DMS 273 (cell line): ENCODE measurements at regions not wholly inside any gene's neighbourhood (a gene's known extent, or its start where the extent isn't known, plus 50 kb on each side); places are given as distances from the start of the nearest gene placed in this dataset.
A peak's percentile ranks its signal among the peaks of the same experiment; 100 is the strongest.

Source experiments
- DNase-seq: peaks from one replicate; lab custom pipeline; 2025; ENCODE audit not compliant: unreplicated experiment; lab: John Stamatoyannopoulos, UW

DNA sequence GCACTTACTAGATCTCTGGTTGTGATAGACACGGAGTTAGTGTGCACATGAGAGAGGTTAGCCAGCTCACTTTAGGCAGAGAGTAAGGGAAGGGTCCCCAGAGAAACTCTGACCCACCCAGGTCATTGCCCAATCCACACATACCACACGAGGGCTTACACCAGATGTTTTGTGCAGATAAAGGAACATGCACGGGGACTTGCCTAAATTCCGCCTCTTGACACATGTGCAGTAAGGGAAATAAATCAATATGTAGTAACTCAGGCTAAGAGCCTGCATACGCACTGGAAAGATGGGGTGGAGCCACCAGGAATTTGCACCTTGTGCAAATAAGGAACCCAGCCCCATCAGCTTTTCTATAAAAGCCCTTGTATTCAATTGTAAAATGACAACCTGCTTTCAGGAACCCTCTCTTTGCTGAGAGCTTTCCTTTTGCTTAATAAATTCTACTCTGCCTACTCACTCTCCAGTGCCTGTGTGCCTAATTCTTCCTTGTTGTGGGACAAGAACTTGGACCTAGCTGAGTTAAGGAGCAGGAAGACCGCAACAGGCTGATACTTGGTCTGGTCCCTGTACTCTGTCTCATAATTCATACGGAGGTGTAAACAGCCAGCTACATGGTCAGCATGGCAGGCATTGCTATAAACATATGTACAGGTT lies 120.2 kb downstream of the EMP1 start:
- no peak for DNase-seq

DNA sequence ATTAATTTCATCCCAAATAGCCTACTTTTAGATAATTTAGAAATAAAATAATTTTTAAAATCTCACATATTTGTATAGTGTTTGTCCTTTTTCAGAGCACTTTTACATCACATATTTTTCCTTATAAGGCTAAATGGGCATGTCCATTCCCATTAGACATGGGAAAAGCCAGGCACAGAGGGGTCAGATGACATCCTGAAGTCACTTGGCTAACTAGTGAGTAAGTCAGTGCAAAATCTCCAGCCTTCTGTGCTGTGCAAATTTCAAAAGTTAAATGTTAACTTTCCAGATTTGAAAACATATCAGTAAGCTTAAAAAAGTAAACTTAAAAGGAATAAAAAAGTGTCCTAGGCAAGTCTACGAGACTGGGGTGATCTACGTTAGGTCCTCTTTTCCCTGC lies 117.4 kb downstream of the EMP1 start:
- no peak for DNase-seq

DNA sequence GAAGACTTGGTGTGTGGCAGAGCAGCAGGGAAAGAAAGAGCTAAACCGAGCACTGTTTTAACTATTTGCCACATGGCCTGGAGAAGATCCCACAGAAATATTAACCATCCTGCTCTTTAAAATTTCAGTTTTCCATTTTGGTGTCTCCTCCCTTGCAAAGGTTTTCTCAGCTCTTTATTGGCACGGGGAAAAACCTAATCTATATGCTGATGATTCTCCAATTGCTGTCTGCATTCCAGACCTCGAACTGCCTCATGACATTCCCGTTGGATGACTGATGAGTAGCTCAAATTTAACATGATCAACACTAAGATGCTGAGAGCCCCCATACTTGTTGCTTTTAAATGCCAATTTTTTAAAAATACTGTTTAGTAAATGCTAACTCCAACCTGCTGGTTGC lies 115.0 kb downstream of the EMP1 start:
- DNase-seq = no peak

DNA sequence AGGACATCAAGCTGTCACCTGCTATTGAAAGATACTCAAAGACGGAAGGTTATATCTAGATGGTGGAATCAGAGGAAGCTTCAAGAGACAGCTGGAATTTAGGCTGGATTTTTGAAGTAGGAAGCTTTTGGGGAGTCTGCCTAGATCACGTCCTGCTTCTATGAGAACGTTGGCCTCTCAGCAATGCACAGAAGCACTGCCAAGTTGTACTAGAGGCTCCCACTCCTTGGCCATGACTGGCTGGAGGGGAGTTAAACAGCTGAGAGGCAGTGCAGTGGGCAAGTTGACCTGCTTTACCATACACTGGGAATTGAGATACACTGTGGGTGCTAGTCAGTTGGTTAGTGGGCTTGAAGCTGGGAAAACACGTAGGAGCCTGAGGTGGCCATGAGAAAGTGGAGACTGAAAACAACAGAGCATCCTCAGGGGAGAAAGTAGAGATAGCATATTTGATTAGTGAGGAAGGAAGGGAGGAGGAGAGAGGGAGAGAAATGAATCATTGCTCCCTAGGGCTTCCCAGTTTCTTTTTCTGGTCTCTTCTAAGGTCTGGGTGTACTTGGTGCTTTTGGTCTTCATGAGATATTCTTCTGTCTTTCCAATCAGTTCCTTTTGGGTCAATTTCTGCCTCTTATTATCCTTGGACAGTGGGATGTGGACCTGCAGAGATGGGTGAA lies 110.8 kb downstream of the EMP1 start:
- no peak for DNase-seq

DNA sequence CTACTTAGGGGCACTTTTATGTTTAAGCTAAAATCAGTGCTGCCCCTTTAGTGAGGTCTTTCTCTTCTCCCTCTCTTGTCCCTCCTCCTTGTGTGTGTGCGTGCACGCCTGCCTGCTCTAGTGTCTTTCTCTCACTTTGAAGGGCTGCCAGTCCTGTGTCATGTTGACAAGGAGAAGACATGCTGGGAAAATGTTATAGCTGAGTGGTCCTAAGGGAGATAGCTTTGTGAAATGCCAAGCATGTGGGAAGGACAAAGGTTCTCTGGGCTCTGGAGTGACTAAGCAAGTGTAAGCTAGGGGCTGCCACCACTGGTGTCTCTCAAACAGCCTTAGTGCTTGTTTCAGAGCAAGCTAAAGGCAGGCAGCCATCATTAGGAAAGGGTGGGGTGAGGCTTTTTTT lies 108.4 kb downstream of the EMP1 start:
- DNase-seq = no peak

DNA sequence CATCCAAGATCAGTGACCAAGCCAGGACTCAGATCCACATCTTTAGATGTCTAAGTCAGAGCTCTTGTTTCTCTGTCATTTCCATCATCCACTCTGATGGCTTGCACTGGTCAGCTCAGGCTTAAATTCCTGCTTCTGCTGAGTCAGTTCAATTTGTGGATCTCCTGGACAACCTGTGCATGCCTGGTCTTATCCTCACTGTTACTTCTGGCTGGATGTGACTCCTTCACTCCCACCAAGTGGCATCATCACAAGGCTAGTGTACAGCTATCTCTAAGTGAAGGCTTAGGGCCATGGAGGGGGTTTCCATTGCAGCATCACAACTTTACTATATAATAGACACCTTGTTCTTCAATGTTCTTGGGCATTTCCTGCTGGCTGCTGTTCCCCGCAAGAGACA lies 102.9 kb downstream of the EMP1 start:
- DNase-seq = no peak

DNA sequence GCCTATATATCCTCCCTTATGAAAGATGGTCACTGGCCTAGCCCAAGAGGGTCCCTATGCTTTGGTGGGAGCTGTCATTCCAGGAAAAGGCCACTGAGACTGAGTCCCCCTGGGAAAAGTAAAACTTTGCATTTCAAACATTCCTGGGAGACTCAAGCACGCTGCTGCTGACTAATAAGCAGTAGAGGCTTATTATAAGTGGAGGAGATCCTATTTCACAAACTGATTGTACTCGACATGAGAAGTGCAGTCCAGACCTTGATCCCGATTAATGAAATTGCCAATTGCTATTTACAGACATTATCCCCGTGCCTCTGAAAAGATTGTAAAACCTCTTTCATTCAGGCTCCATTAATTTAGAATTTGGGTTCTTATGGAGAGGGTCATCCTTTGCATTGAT lies 96.6 kb downstream of the EMP1 start:
- no peak for DNase-seq

DNA sequence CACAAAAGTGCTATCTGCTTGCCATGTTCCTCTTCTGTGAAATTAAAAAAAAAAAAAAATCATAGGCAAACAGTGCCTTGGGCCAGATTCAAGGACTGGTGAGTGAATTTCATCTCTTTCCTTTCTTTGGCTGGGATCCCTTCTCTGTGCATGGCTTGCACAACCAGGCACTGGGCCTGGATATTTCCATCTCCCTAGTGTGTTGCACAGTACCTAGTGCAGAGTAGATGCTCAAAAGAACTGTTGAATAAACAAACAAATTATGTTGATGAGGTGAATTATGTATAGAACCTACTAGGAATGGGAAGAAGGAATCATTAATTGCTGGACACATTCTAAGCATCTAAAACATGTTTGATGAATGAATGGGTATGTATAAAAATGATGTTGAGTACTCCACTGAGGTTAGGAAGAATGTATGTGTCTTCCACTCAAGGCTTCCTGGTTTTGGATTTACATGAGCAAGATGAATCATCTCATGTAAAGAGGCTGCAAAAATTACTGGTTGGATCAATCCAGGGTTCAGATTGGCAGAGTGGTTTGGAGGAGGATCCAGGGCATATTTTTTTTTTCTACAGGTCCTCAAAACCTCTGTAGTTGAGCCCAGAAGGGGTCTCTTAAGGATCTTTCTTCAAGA lies 93.2 kb downstream of the EMP1 start:
- no peak for DNase-seq

DNA sequence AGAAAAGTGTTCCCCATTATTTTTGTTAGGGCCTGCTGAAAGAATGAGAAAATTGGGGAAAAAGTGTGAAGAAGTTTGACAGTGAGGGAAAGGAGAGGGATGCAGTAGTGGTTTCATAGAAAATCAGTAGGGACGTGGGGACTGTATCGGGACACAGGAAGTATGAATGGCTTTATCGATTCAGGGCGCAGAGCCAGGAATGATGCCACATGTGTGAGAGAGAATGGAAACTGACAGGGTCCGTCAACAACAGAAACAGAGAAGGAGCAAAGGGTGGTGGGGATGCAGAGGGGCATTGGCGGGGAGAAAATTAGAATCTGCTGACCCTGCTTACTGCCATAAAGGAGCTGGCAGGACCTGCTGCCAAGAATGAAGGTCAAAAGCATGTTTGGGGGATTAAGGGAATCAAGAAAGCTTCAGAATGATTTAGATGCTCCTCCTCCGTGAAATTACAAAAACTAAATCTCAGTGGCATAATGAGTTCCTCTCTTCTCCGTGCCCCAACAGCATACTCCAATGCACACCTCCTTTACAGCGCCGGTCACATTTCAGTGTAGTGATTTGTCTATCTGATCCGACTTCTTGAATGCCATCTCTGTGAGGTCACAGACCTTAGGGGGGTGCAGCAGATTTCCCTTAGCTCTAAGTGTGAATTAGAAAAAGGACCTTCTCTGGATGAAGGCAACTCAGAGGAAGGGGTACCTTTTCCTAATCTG lies 92.6 kb downstream of the EMP1 start:
- DNase-seq = no peak

DNA sequence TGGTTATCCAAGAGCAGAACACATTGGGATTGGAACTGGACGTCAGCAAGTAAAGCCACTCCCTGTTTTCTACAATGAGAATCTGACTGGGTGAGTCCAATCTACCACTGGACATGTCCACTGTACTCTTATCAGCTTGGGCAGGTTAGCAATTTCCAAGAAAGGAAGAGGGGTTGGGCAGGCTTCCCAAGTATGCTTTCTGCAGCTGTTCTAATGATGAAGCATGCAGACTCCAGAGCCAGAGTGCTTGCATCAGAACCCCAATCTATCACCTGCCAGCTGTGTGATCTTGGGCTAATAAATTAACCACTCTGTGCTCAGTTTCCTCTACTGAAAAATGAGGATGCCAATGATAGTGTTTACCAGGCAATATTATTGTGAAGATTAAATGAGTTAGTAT lies 92.0 kb downstream of the EMP1 start:
- DNase-seq = no peak

DNA sequence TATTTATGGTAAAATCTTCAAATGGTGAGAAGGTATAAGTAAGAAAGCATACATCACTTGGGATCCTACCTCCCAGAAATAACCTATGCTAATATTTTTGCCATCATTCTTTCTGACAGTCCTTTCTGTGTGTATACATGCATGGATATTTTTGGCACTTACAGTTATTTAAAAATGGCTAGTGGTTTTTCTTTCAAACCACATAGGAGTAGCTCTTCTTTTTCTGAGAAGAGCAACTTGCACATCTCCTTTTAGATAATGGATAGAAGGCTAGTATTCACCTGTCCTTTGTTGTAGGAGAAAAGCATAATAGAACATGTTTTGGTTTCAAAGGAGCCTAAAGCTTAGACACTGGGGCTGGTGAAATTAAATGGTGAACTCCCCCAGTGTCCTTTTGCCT lies 87.3 kb downstream of the EMP1 start:
- DNase-seq = no peak

DNA sequence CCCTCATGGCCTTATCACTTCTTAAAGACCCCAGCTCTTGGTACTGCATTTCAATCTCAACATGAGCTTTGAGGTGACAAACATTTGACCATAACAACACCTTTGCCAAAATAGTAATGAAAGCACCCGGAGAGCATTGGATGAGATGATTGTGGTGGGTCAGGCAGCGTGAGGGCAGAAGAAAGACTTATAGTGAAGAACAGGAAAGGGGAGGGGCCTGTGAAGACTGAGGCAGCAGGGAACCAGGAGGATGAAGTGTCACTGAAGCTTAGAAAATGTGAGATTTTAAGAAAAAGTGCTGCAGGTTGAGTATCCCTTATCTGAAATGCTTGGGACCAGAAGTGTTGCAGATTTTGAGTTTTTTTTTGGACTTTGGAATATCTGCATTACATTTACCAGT lies 86.3 kb downstream of the EMP1 start:
- DNase-seq = no peak

DNA sequence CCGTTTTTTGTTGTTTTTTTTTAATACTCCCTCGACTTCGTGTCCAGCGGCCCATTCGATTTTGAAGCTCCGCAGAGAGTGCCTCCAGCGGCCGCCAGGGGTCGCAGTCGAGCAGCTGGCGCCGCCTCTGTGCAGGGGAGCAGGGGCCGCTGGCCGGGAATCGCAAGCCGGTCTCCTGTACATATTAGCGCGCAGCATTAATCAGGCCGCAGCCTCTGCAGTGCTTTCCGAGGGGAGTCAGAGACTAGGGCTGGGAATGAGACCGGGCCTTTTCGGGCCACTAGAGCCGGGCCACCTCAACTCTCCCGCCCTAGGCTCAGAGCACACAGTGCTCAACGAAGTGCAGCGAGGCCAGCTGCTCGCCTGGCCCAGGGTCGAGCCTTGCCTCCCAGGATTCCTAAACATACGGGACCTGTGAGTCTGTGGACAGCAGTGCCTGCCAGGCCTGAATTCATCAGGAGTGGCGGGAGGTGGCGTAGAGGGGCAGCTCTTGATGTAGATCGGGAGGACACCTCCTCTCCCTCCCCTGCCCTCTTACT lies 81.8 kb downstream of the EMP1 start:
- DNase-seq = peak; percentile 80

DNA sequence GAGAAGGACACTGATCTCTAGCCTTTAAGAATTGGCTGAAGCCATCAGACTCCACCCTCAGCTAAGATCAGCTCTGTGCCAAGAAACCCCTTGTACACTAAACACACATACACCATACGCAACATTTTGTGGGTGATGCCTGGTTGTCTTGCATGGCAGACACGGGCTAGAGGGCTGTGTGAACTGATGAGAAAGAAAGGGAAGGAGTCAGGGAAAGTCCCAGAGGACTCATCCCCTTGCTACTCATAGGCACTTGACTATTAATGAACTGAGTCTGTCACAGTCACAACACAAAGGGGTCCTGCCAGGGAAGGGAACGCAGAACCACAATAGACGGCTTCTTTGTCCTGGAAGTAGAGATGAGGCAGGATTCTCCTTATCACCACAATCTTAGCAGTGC lies 80.8 kb downstream of the EMP1 start:
- no peak for DNase-seq

DNA sequence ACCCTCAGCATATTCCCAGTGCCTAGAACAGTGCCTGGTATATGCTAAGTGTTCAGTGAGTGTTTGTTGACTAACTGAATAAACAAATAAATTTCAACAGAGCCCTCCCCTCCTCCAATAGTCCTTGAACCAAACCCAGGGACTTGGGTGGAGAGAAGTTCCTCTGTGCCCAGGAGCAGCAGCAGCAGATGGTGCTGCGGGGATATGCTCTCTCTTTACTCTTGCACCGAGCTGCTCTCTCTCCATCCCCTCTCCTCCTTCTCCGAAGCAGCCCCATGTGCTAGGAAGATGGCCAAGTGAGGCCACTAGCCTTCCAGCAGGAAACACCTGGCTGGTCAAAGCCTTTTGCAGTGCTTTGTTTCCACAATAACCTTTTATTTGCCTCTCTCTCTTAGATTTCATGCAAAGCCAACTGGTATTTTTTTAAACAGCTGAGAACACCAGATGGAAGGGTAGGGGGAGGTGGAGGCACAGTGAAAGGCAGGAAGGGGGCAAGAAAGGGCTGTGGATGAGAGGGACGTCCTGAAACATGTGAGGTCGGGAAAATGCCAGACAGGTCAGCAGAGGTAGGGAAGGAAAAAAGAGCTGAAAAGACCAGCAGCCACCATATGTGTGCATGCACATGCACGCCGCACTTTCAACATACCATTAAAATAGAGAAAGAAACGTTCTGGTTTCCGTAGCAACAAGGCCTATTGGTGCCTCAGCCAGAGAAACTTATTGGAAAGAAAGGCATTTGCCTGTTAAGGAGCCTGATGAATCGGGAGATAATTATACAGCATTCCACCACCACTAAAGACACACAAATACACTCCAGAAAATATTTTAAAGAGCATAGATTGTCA lies 78.9 kb downstream of the EMP1 start:
- peak; percentile 65 for DNase-seq

DNA sequence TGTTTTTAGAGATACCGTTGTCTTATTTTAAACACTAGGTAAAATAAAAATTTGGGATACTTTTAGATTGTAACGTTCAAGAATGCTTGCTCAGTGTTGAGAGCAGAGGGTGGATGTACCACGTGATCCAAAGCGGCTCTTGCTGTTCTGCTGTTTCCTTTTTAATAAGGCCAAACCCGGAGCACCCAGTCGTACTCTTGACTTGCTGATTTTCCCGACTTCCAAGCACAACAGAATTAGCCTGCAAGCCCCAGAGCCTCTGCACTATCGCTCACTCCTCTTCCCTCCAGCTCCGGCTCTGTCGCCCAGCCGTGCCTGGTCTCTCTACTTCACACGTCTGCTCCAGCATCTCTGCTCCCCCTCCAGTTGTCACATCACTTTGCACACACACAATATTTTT lies 77.3 kb downstream of the EMP1 start:
- no peak for DNase-seq

DNA sequence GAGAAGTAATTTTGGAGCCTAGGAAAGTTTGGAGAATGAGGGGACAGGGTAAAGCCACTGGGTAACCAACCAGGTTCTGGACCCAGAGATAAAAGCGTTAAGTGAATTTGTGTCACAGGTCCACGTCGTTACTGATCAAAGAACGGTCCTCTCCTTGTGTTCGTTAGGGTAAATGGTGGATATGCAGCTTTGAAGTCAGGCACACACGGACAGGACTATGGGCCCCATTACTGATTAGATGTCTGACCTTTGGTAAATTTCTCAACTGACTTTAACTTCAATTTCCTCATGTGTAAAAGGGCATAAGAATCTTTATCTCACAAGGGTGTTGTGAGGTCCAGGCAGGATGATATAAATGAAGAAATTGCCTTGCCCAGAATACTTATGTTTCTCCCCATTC lies 76.6 kb downstream of the EMP1 start:
- DNase-seq = no peak

DNA sequence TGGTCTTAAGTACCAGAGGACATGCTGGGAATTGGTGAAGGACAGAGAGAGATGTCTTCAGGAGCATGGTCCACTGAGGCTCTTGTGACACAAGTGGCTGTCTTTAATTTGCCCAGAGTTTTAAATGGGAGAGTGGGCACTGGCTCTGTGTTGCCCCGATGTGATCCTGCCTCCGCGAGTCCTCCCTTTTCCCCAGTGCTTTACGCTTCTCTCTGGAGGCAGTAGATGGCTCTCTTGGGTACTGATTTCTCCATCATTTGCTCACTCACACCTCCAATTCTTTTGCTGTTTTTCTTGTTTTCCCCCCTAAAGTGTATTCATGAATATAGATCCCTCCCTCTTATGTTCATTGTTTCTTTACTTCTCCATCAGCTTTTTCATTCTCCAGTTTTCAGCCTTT lies 74.3 kb downstream of the EMP1 start:
- DNase-seq = no peak
